IPS-NIHi11 (cell line): ENCODE measurements at regions not wholly inside any gene's neighbourhood (a gene's known extent, or its start where the extent isn't known, plus 50 kb on each side); places are given as distances from the start of the nearest gene placed in this dataset.
"Not testable (repeated sequence)": the region's sequence is repeated elsewhere in the genome, so short reads cannot be mapped to it uniquely, and the experiment has no call there.

Source experiments
- DNase-seq: peaks from one replicate; pipeline ENCODE4 v3.0.0; 2012; ENCODE audit warnings: mixed read lengths, low spot score

DNA sequence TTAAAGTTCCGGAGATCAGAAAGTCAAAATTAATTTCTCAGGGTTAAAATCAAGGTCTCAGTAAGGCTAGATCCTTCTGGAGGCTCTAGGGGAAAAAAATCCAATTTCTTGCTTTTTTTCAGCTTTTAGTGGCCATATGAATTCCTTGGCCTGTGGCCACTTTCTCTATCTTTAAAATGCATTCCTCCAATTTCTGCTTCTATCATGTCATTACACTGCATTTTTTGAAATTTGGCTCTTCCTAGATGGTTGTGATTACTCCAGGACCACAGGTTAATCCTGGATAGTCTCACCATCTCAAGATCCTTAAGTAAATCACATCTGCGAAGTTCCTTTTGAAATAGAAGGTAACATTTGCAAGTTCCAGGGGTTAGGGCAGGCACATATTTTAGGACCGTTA, 1294.9 kb upstream of the CITED2 start:
- no peak for DNase-seq

DNA sequence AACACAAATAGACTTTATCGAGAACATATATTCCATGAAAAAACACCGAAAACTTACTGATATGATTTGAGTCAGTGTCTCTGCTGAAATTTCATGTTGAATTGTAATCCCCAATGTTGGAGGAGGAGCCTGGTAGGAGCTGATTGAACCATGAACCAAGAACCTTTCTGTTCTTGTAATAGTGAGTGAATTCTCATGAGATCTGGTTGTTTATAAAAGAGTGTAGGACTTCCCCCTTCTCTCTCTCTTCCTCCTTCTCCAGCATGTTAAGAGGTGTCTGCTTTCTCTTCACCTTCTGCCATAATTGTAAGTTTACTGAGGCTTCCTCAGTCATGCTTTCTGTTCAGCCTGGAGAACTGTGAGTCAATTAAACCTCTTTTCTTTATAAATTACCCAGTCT, 1289.3 kb upstream of the CITED2 start:
- no peak for DNase-seq

DNA sequence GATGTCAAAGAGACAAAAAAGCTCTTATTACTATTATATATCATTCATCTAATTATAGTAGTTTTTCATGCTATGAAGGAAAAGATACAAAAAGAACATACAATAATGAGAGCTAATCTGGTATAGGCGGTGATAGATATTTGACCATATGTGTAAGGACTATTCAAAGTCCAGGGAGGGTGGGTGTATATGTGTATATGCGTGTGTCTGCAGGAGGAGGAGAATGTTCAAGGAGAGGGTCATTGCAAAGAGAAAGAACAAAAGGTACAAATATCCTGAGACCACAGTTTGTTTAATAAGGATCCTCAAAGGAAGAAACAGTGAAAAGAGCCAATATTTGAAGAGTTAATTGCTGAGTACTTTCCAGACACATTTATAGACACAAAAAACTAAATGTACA, 1288.6 kb upstream of the CITED2 start:
- no peak for DNase-seq

DNA sequence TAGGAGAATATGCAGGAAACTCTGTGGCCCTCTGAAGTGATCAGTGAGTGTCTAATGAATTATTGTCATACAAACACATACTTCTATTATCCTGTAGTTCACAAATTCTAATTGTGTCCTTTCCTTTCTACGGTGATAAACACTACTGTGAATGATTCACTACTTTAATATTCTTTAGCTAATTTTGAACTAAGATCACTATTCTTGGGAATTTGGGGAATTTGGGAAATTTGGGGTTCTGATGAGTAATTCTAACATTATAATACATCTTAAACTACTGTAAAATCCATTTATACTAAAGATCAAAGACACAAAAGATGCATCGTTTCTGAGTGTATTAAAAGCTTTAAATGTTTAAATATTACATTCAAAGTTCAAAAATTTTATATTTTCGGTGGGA, 1287.2 kb upstream of the CITED2 start:
- DNase-seq, result no peak

DNA sequence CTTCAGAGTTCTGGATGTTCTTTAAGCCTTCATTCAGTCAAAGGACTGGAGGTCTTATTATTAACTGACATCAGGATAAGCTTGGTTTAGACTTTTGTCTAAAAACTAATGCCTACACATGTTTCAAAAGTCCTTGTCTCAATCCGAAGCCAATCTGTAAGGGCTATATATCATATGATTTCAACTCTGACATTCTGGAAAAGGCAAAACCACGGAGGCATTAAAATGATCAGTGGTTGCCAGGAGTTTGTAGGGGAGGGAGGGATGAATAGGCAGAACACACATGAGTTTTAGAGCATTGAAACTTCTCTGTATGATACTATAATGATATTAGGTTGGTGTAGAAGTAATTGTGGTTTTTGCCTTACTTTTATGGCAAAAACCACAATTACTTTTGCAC, 1285.8 kb upstream of the CITED2 start:
- no peak for DNase-seq

DNA sequence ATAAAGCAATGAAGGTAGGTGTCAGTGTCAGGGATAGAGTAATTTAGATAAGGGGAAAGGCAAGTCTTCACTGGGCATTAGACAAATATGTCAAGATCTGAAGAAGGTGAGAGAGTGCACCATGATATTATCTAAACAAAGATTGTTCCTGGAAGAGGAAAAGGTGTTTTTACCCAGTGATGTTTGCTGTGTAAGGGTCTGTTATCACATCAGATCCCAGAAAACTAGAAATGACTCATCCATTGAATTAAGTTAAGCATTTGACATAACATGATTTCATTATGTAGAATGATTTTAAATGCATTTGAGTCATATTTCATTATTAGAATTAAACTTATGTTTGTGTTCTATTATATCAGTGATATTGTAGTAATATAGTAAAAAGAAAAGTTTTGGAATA, 1279.5 kb upstream of the CITED2 start:
- no peak for DNase-seq

DNA sequence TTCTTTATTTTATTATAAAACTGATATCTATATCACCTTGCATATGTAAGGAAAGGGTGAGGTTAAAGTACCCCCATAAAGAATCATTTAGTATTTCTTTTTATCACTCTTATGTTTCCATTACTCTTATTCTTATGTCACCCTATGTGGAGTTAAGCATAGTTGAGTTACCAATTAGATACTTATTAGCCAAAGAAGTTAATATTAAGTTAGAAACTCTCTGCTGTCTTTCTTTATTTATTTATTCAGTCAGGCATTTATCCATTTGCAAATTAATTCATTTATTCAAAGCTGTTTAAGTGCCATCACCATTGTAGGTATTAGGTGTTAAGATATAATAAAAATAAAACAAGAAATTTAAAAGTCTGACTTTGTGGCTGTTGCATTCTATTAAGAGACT, 1279.1 kb upstream of the CITED2 start:
- DNase-seq, result no peak

DNA sequence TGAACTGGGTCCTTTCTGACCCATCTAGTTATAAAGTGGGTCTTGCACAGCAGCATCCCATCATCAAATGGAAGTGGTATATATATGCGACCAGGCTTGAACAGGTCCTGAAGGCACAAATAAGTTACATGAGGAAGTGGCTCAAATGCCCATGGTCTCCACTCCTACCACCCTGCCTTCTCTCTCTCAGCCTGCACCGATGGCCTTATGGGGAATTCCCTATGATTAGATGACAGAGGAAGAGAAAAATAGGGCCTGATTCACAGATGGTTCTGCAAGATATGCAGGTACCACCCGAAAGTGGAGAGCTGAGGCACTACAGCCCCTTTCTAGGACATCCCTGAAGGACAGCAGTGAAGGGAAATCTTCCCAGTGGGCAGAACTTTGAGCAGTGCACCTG, 1275.1 kb upstream of the CITED2 start:
- DNase-seq, result not testable (repeated sequence)

DNA sequence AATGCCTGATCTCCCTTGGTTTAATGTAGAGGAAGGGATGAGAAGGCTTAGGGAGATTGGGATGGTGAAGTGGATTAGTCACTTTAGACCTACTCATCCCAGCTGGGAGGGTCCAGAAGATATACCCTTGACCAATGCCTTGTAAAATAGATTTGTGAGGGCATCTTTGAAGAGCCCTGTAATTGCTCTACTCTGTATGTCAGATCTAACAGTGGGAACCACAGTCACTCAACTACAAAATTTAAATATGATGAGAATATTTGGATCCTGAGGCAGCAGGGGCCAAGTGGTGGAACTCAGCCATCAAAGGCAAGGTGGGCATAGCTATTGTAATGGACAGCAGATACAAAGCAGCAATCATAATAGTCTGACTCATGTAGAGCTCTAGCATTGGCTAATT, 1272.9 kb upstream of the CITED2 start:
- not testable (repeated sequence) for DNase-seq

DNA sequence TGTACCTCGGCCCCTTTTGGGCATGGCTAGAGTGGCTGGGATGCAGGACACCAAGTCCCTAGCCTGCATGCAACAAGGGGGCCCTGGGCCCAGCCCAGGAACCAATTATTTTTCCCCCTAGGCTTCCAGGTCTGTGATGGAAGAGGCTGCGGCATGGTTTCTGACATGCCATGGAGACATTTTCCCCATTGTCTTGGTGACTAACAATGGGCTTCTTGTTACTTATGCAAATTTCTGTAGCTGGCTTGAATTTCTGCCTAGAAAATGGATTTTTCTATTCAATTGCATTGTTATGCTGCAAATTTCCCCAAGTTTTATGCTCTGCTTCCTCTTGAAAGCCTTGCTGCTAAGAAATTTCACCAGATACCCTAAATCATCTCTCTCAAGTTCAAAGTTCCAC, 1269.6 kb upstream of the CITED2 start:
- DNase-seq, result no peak

DNA sequence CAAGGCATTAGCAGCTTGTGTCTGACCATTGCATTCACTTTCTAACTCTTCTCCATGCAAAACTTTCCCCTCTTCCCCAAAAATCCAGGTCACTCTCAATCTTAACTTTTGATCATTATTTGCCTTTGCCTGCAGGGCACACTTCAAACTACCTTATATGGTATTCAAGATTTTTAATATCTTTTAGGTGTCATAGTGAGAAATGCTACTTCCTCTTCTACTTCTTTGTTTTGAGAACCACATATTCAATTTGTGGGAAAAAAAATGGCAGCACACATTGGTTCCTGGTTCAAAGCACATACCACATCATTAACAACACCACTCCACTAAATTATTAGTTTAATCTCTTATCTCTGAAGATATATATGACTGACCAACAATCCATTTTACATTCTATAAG, 1267.0 kb upstream of the CITED2 start:
- DNase-seq, result no peak

DNA sequence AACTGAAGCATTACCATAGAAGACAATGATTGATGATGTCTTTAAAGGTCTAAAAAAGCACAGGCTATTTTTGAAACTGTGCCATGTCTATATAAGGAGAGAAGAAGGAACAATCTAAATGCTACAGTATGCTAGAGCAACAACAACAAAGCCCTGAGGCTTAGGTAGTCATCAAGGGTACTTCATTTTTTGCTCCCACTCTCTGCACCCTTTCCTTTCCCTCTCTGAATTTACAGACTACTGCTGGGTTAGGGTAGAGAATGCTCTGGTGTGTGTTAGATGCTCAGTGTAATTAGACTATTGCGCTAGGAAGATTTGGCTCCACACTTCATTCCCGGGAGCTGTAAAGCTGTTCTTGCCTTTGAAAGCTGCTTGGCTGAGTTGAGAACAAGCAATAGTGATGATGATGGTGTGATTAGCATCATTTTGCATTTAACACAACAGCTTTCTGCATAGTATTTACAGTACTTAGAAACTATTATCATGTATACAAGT, 1262.5 kb upstream of the CITED2 start:
- peak; percentile 10 for DNase-seq

DNA sequence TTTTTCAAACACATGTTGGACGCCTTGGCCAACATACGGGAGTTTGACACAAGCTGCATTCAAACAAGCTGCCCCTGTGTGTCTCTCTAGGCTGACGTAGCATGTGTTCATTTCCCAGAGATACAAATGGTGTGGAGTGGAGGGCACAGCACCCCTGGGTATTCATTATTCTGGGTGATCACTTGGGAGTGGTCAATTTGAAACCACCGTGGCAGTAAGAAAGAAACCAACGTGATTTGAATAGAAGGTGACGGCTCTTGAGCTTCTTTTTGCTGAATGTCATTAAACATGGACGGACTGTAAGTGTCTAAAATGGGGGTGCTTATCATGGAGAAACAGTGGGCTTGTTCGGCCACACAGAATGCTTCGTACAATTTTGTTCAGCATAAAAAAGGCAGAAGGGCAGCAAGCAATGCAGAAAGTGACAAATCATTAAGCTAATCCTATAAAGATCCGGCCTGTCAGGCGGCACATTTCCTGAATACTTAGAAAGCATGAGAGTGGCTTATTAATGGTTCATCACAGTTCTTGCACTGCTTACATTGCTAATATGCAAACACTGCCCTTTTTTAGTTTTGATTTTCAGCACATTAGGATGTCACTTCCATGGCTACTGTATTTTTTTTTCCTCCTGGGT, 1261.9 kb upstream of the CITED2 start:
- DNase-seq, result no peak

DNA sequence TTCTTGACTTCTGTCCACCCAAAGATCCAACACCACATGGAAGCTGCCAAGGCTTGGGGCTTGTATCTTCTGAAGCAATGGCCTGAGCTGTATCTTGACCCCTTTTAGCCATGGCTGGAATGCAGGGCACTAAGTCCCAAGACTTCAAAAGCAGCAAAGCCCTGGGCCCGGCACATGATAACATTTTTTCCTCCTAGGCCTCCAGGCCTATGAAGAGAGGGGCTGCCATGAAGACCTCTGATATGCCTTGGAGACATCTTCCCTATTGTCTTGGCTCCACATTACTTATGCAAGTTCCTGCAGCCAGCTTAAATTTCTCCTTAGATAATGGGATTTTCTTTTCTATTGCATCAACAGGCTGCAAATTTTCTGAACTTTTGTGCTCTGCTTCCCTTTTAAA, 1252.6 kb upstream of the CITED2 start:
- no peak for DNase-seq

DNA sequence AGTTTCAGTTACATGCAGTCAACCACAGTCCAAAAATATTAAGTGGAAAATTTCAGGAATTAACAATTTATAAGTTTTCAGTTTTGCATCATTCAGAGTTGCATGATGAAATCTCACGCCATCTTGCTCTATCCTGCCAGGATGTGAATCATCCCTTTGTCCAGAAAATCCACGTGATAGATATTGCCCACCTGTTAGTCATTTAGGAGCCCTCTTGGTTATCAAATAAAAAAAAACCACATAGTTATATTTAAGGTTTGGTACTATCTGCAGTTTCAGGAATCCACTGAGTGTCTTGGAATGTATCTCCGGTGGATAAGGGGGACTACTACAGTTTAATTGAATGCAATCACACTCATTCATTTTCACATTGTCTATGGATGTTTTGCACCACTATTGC, 1249.0 kb upstream of the CITED2 start:
- no peak for DNase-seq

DNA sequence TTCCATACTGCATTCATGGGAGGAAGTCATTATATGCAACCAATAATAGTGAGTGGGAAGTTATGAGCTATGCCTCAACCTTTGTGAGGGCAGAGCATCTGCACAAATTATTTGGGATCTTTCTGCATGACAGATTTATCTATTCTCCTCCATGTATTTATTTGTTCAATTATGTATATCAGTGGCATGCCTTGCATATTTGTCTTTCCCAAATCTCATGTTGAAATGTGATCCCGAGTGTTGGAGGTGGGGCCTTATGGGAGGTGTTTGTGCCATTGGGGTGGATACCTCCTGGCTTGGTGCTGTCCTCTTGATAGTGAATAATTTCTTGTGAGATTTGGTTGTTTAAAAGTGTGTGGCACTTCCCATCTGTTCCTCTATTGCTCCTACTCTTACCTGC, 1246.0 kb upstream of the CITED2 start:
- DNase-seq, result no peak

DNA sequence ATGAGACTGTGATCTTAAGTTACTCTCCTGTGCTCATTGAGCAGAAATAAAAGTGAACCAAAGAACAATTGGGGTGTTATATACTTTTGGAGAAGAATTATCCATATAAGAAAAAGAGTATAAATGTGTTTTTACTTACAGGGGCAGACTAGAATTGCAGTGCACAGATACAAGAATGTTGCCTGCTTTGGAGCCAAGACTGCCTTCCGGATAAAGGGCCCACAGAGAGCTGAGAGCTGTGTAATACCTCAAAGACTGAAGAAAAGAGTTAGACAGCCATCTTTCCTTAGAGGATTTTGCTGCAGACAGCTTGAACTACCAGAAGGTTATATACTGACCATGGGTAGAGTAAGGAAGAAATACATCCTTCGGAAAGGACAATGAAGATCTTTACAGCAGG, 1235.5 kb upstream of the CITED2 start:
- no peak for DNase-seq

DNA sequence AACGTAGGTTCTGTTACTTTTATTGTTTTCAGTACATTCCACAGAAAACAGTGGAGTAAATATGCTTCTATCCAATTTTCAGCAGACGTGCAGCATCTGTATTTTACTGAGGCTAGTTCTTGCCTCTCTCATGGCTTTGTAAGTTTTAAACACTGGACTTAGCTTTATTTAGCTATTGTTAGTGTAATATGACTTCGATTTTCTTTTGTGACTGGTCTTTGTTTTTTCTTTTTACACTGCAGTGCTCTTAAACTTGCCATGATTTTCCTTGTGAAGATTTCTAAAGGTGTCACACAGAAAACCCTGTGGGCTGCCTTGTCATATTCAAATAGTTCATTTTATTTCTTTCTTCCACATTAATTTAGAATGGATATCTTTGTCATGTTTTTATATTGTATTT, 1234.9 kb upstream of the CITED2 start:
- DNase-seq, result no peak

DNA sequence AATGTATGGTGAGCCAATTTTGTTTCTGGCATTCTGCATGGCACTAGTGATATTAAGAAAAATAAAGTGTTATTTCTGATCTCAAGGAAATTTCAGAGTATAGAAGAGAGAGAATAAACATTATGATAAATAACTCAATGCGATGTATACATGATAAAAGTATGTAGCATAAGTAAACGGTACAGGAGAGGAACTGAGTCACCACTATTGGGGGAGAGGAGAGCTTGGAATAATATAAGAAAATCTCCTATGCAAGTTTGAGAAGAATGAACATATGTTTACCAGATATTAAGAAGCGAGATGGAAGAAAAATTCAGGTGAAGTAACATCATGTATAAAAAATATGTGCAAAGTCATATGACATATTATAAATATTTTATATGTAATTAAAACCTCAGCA, 1230.3 kb upstream of the CITED2 start:
- DNase-seq, result no peak

DNA sequence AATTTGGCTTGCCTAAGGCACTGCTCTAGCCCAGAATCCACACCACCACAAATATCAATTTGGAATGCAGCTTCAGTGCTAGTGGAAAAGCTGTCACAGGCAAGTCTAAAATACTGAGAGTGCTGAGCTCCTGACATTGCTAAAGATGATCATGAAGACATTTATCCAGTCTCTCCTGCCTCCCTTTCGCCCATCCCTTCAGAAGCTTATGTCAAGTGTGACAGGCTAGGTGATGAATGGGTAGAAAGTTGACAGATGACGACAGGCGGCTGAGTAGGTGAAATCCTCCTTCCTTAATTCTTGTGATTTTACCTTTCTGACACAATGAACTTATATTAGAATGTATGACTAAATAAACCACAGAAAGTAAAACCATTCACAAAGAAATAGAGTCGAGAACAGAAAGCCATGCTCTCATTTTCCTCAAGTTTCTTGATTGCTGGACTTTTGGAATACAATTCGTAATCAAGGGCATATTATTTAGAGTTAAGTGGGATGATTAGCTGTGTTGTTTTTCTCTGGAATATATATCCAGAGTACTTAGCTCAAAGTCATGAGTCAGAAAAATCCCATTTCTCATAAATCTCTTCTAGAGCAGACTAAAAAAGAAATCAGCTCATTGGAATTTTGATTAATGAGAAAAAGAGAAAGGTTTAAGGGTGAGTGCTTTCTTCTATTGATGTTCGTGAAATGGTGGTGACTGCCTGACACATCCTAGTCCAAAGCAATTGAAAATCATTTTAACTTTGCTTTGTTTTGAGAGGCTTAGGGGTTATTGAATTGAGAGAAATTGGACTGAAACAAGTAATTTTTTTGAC, 1228.2 kb upstream of the CITED2 start:
- DNase-seq, result no peak

DNA sequence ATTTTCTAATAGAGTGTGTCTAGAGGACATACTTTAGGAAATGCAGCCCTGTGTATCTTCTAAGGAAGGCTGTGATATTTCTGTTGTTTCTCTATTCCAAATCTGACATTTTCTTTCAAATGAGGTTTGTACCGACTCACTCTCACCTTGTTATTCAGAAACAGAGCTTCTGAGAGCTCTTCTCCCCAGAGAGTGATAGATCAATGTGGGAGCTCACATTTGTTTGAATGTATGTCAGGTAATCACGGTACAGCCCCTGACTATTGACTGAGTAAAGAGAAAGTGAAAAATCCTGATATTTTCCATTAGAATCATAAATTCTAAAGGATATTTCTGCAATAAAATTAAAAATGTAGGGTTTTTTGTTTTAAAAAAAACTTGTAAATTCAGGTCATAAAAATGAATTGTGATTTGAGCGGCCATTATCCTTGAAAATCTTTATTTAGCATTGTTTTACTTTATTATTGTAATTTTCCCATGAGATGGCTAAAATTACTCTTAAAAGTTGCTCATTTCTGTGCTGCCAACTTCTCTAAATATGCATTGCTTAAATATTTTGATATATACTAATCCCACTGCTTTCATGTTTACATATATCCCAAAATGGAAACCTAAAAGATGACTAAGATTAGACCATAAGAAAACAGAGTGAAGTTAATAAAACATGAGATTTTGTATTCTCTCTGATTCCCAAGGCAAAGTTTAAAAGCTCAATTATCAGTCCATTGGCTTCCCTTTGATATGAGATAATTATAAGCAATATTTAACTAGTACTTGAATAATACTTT, 1226.8 kb upstream of the CITED2 start:
- no peak for DNase-seq

DNA sequence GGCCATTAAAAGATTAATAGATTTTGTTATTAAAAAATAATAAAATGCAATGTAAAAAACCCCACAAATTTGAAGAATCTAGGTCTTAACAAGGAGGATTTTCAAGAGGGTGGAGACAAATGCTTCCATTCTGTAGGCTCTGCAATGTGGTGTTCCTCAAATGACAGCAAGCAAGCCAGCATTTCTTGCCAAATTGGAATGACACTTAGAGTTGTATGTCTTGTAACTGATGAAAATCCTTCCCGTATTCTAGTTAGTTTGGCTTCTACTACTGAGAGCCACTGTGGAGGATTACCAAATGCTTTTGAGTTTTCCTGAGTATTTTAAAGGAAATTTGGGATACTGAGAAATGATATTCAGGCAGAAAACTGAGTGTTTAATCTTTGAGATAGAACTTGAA, 1225.5 kb upstream of the CITED2 start:
- DNase-seq, result no peak

DNA sequence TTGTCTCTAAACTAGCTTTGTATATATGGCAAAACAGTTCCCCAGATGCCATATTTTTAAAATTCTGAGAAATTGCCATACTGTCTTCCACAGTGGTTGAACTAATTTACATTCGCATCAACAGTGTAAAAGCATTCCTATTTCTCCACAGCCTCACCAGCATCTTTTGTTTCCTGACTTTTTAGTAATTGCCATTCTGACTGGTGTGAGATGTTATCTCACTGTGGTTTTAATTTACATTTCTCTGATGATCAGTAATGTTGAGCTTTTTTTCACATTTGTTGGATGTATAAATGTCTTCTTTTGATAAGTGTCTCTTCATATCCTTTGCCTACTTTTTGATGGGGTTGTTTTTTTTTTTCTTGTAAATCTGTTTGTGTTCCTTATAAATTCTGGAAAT, 1222.7 kb upstream of the CITED2 start:
- DNase-seq, result no peak
